Small intestine (tissue), 7 donors: ENCODE measurements at regions not wholly inside any gene's neighbourhood (a gene's known extent, or its start where the extent isn't known, plus 50 kb on each side); places are given as distances from the start of the nearest gene placed in this dataset.
"Not testable (repeated sequence)": the region's sequence is repeated elsewhere in the genome, so short reads cannot be mapped to it uniquely, and the experiment has no call there.

Experiments
- DNase-seq, 2 donors: peaks; one replicate each; pipeline versions ENCODE4 v3.0.0 to v3.0.0-alpha.2; 2013
- FAIRE-seq: peaks from 2 replicates; lab custom pipeline; 2012; peaks lifted over from hg19 to GRCh38; lab: Jason Lieb, UNC
- H3K27ac ChIP-seq, 3 donors: one replicate each; pipeline ENCODE4 v1.5.1; 2013; ENCODE audit warnings: low read length in 2 of 3, mild to moderate bottlenecking in 2 of 3, control low read depth in 1 of 3, inconsistent platforms in 1 of 3, low read depth in 1 of 3, moderate library complexity in 1 of 3
- H3K27me3 ChIP-seq, 3 donors: one replicate each; pipeline ENCODE4 v1.6.1; 2013; ENCODE audit warnings: low read length in 3 of 3, inconsistent platforms in 1 of 3; ENCODE audit not compliant: control insufficient read depth in 3 of 3, insufficient read depth in 3 of 3
- H3K36me3 ChIP-seq, 3 donors: one replicate each; pipeline ENCODE4 v1.6.1; 2013; ENCODE audit warnings: low read length in 3 of 3, inconsistent platforms in 1 of 3, low read depth in 1 of 3, mild to moderate bottlenecking in 1 of 3, moderate library complexity in 1 of 3; ENCODE audit not compliant: control insufficient read depth in 3 of 3, insufficient read depth in 2 of 3
- H3K4me1 ChIP-seq, 3 donors: one replicate each; pipeline ENCODE4 v1.6.1; 2013; ENCODE audit warnings: low read length in 2 of 3, inconsistent platforms in 1 of 3, low read depth in 1 of 3, mild to moderate bottlenecking in 1 of 3, moderate library complexity in 1 of 3; ENCODE audit not compliant: control insufficient read depth in 3 of 3, insufficient read depth in 2 of 3
- H3K4me3 ChIP-seq, 3 donors: one replicate each; pipeline ENCODE4 v1.5.1; 2013; ENCODE audit warnings: low read length in 3 of 3, control low read depth in 1 of 3, inconsistent platforms in 1 of 3, low read depth in 1 of 3, mild to moderate bottlenecking in 1 of 3, moderate library complexity in 1 of 3
- H3K9me3 ChIP-seq, 2 donors: one replicate each; pipeline ENCODE4 v1.6.1; 2013; ENCODE audit warnings: low read depth in 1 of 2, low read length in 1 of 2; ENCODE audit not compliant: control insufficient read depth in 2 of 2, insufficient read depth in 1 of 2
- WGBS, 3 donors: extraction: QIAGEN DNeasy Blood & Tissue Kit; methylation state at CpG; one replicate each; pipeline ENCODE4 v1.1.7; 2013; 5-methylcytosine and 5-hydroxymethylcytosine counted together
- donor health status: healthy with polysubstance abuse.
- donor health status: control.
- donor health status: control.
- donor health status: Bipolar disorder and iron deficiency.
- donor health status: healthy.

- H3K9me3 ChIP-seq = no peaks in the 10 kb centered on the region
Observed at GRCh38 chr6:16944596-16944995, 157.3 kb upstream of the STMND1 start.

GRCh38 chr6:16939839-16940238, 162.0 kb upstream of the STMND1 start:
- Histone ChIP-seq H3K27ac (no peak overlapping the region), H3K4me3 (no peak overlapping the region), H3K4me1 (no peaks in the 10 kb centered on the region), H3K9me3 (no peaks in the 10 kb centered on the region), H3K27me3 (peaks cover 0 to 6% (median 2%) of the 10 kb centered on the region in 3 donors), H3K36me3 (no peaks in the 10 kb centered on the region)
- no peak for DNase-seq
- 46 to 65% (median 52%) methylated on average over 5 of the region's 5 CpGs for WGBS, 3 donors
- FAIRE-seq = no peak

More at GRCh38 chr6:16944596-16944995, 157.3 kb upstream of the STMND1 start:
- FAIRE-seq (no peak), DNase-seq (no peak)
- Histone ChIP-seq H3K36me3 (no peaks in the 10 kb centered on the region), H3K4me3 (no peak overlapping the region), H3K27me3 (peaks cover 0 to 6% (median 2%) of the 10 kb centered on the region in 3 donors), H3K27ac (no peak overlapping the region), H3K4me1 (no peaks in the 10 kb centered on the region)
- 82 to 87% (median 84%) methylated on average over 3 of the region's 3 CpGs for WGBS, 3 donors

GRCh38 chr6:16939351-16939750, 162.5 kb upstream of the STMND1 start:
- FAIRE-seq = no peak

GRCh38 chr6:16936893-16937292, 165.0 kb upstream of the STMND1 start:
- Histone ChIP-seq H3K36me3 (no peaks in the 10 kb centered on the region), H3K4me1 (no peaks in the 10 kb centered on the region), H3K4me3 (no peak overlapping the region), H3K9me3 (no peaks in the 10 kb centered on the region), H3K27me3 (peaks cover 0 to 3% (median 2%) of the 10 kb centered on the region in 3 donors), H3K27ac (no peak overlapping the region)
- no peak for FAIRE-seq
- no peak for DNase-seq
- 81 to 94% (median 92%) methylated on average over 3 of the region's 3 CpGs for WGBS, 3 donors

More at GRCh38 chr6:16939351-16939750, 162.5 kb upstream of the STMND1 start:
- H3K36me3 ChIP-seq = no peaks in the 10 kb centered on the region
- 75 to 79% (median 76%) methylated on average over 7 of the region's 7 CpGs for WGBS, 3 donors
- no peaks in the 10 kb centered on the region for H3K9me3 ChIP-seq
- no peak for DNase-seq
- no peak overlapping the region for H3K27ac ChIP-seq
- no peaks in the 10 kb centered on the region for H3K4me1 ChIP-seq
- no peak overlapping the region for H3K4me3 ChIP-seq
- peaks cover 0 to 6% (median 2%) of the 10 kb centered on the region in 3 donors for H3K27me3 ChIP-seq

- no peaks in the 10 kb centered on the region for H3K9me3 ChIP-seq
- H3K4me3 ChIP-seq = no peak overlapping the region
- no peaks in the 10 kb centered on the region for H3K4me1 ChIP-seq
- no peak for FAIRE-seq
- WGBS, 3 donors = 71 to 79% (median 74%) methylated on average over 1 of the region's 1 CpG
- DNase-seq = no peak
- H3K27me3 ChIP-seq = no peaks in the 10 kb centered on the region
- H3K27ac ChIP-seq = no peak overlapping the region
- no peaks in the 10 kb centered on the region for H3K36me3 ChIP-seq
Observed at GRCh38 chr6:16933961-16934360, 167.9 kb upstream of the STMND1 start.

- H3K36me3 ChIP-seq = no peaks in the 10 kb centered on the region
- DNase-seq = no peak
- FAIRE-seq = no peak
- no peaks in the 10 kb centered on the region for H3K9me3 ChIP-seq
- H3K27ac ChIP-seq = no peak overlapping the region
- H3K27me3 ChIP-seq = no peaks in the 10 kb centered on the region
- no peaks in the 10 kb centered on the region for H3K4me1 ChIP-seq
- H3K4me3 ChIP-seq = no peak overlapping the region
- 65 to 69% (median 69%) methylated on average over 4 of the region's 4 CpGs for WGBS, 3 donors
Observed at GRCh38 chr6:16933532-16933931, 168.3 kb upstream of the STMND1 start.

- H3K9me3 ChIP-seq = no peaks in the 10 kb centered on the region
- H3K4me3 ChIP-seq = no peak overlapping the region
- no peaks in the 10 kb centered on the region for H3K4me1 ChIP-seq
- 93 to 96% (median 95%) methylated on average over 4 of the region's 4 CpGs for WGBS, 3 donors
- H3K27ac ChIP-seq = no peak overlapping the region
- H3K36me3 ChIP-seq = no peaks in the 10 kb centered on the region
- DNase-seq (no peak), FAIRE-seq (no peak)
- H3K27me3 ChIP-seq = no peaks in the 10 kb centered on the region
Observed at GRCh38 chr6:16932920-16933319, 168.9 kb upstream of the STMND1 start.

- FAIRE-seq, H3K27me3 ChIP-seq, H3K27ac ChIP-seq: not testable (repeated sequence)
Observed at GRCh38 chr6:16931079-16931478, 169.8 kb upstream of the ATXN1 start.

GRCh38 chr6:16930432-16930831, 169.2 kb upstream of the ATXN1 start:
- H3K4me3 ChIP-seq = no peak overlapping the region
- no peak overlapping the region for H3K27ac ChIP-seq
- WGBS, 3 donors = 36 to 93% (median 86%) methylated on average over 1 of the region's 1 CpG
- H3K27me3 ChIP-seq = no peaks in the 10 kb centered on the region
- no peaks in the 10 kb centered on the region for H3K9me3 ChIP-seq
- DNase-seq (no peak), FAIRE-seq (no peak)
- no peaks in the 10 kb centered on the region for H3K4me1 ChIP-seq
- no peaks in the 10 kb centered on the region for H3K36me3 ChIP-seq

More at GRCh38 chr6:16931079-16931478, 169.8 kb upstream of the ATXN1 start:
- H3K36me3 ChIP-seq, H3K4me1 ChIP-seq, DNase-seq, H3K4me3 ChIP-seq, H3K9me3 ChIP-seq: not testable (repeated sequence)
